ENCODE measurements at regions not wholly inside any gene's neighbourhood (a gene's known extent, or its start where the extent isn't known, plus 50 kb on each side); places are given as distances from the start of the nearest gene placed in this dataset.

- in situ Hi-C loops (cut with MboI; ENCODE audit: low sequenced_read_pairs): no loop called here
- Histone ChIP-seq H3K4me1 (no peaks in the 10 kb centered on the region), H3K27me3 (ENCODE audit: low read depth) (no peaks in the 10 kb centered on the region), H3K9me3 (no peaks in the 10 kb centered on the region), H3K36me3 (replicated peaks) (no peaks in the 10 kb centered on the region), H3K4me3 (no peak overlapping the region)
- DNase-seq (ENCODE audit: low spot score in 2 of 2): no peak
Observed at GRCh38 chr22:48173061-48173772, 1410.8 kb downstream of the TBC1D22A start.

- DNase-seq (ENCODE audit: low spot score in 2 of 2): no peak
- Histone ChIP-seq H3K27me3 (ENCODE audit: low read depth) (no peaks in the 10 kb centered on the region), H3K4me1 (no peaks in the 10 kb centered on the region), H3K36me3 (replicated peaks) (no peaks in the 10 kb centered on the region), H3K4me3 (no peak overlapping the region), H3K9me3 (no peaks in the 10 kb centered on the region)
- in situ Hi-C loops (cut with MboI; ENCODE audit: low sequenced_read_pairs): no loop called here
Observed at GRCh38 chr22:48171271-48171691, 1408.8 kb downstream of the TBC1D22A start.

GRCh38 chr22:48169227-48169626, 1406.8 kb downstream of the TBC1D22A start:
- DNase-seq (ENCODE audit: low spot score in 2 of 2): no peak
- no peaks in the 10 kb centered on the region for H3K4me1 ChIP-seq
- no peaks in the 10 kb centered on the region for H3K36me3 ChIP-seq (replicated peaks)
- H3K27me3 ChIP-seq (ENCODE audit: low read depth): no peaks in the 10 kb centered on the region
- H3K9me3 ChIP-seq: no peaks in the 10 kb centered on the region
- in situ Hi-C loops (cut with MboI; ENCODE audit: low sequenced_read_pairs): no loop called here
- H3K4me3 ChIP-seq: no peak overlapping the region

DNA sequence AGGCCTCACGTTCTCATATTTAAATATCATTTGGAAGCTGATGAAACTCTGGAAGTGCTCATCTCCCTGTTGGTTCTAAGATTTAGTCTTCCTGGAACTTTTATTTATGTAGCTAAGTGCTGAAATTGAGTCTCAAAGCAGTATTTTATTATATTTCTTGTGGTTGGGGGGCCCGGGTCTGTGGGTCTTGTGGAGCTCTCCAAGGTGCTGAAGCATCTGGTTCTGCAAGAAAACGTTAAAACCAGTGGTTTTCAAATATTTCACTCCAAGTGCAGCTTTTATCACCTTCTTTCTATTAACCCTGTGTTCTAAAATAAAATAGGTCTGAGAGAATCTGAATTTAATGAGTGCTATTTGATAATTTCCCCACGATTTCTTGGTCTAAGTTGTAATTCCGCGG, 1404.8 kb downstream of the TBC1D22A start:
- Histone ChIP-seq H3K27me3 (ENCODE audit: low read depth) (no peaks in the 10 kb centered on the region), H3K4me1 (no peaks in the 10 kb centered on the region), H3K36me3 (replicated peaks) (no peaks in the 10 kb centered on the region), H3K9me3 (no peaks in the 10 kb centered on the region), H3K4me3 (no peak overlapping the region)
- no peak for DNase-seq (ENCODE audit: low spot score in 2 of 2)
- in situ Hi-C loops (cut with MboI; ENCODE audit: low sequenced_read_pairs): no loop called here

GRCh38 chr22:48161298-48161697, 1398.8 kb downstream of the TBC1D22A start:
- Histone ChIP-seq H3K27me3 (ENCODE audit: low read depth) (no peaks in the 10 kb centered on the region), H3K9me3 (no peaks in the 10 kb centered on the region), H3K4me1 (no peaks in the 10 kb centered on the region), H3K4me3 (no peak overlapping the region), H3K36me3 (replicated peaks) (no peaks in the 10 kb centered on the region)
- in situ Hi-C loops (cut with MboI; ENCODE audit: low sequenced_read_pairs): no loop called here
- DNase-seq (ENCODE audit: low spot score in 2 of 2): no peak

DNA sequence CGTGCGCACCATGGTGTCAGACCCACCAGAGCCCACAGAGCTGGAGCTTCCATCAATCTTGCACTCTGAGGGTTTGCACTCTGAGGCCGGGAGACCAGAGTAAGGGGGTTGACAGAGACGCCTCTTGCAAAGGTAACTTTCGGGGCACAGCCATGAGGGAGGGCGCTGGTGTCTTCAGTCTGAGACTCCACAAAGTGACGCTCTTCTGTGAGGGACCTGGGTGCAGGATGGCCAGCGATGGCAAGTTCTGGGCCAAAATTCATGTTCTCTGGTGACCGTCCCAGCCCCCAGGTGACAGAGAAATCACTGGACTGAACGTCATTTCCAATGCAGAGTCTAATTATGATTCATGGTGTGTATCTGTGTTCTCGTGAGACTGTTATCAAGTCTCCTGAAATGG, 1395.2 kb downstream of the TBC1D22A start:
- H3K4me3 ChIP-seq: no peak overlapping the region
- no peaks in the 10 kb centered on the region for H3K9me3 ChIP-seq
- no peak for DNase-seq (ENCODE audit: low spot score in 2 of 2)
- no peaks in the 10 kb centered on the region for H3K36me3 ChIP-seq (replicated peaks)
- H3K4me1 ChIP-seq: no peaks in the 10 kb centered on the region
- no peaks in the 10 kb centered on the region for H3K27me3 ChIP-seq (ENCODE audit: low read depth)
- in situ Hi-C loops (cut with MboI; ENCODE audit: low sequenced_read_pairs): no loop called here

DNA sequence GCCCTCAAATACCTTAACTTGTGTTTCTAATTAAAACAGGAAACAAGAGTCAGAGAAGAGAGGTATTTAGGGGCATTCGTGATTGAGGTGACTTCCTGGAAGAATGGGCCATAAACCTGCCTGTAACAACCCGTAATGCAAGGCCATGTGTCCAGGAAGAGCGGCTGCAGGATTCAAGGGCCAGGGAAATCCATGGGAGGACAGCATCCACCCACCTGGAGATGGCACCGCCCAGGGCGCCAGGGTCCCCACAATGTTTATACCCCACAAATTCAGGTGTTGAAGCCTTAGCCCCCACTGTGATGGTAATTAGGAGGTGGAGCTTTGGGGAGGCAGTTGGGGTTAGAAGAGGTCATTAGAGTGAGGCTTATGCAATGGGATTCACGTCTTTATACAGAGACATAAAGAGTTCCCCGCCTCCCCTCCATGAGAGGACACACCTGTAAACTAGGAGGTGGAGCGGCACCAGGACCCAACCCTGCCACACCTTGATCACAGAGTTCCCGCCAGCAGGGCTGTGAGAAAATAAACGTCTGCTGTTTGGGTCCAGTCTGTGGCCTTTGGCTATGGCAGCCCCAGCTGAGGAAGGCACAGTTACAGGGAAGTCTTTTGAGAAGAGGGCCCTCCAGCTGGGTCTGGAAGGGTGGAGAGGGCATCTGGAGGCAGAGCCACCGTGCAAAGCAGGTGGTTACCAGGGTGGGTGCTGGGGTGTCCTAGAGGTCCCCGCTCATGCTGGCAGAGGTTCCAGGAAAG, 1394.3 kb downstream of the TBC1D22A start:
- no peaks in the 10 kb centered on the region for H3K27me3 ChIP-seq (ENCODE audit: low read depth)
- H3K36me3 ChIP-seq (replicated peaks): no peaks in the 10 kb centered on the region
- H3K4me1 ChIP-seq: no peaks in the 10 kb centered on the region
- no peak for DNase-seq (ENCODE audit: low spot score in 2 of 2)
- H3K9me3 ChIP-seq: no peaks in the 10 kb centered on the region
- in situ Hi-C loops (cut with MboI; ENCODE audit: low sequenced_read_pairs): no loop called here
- no peak overlapping the region for H3K4me3 ChIP-seq

DNA sequence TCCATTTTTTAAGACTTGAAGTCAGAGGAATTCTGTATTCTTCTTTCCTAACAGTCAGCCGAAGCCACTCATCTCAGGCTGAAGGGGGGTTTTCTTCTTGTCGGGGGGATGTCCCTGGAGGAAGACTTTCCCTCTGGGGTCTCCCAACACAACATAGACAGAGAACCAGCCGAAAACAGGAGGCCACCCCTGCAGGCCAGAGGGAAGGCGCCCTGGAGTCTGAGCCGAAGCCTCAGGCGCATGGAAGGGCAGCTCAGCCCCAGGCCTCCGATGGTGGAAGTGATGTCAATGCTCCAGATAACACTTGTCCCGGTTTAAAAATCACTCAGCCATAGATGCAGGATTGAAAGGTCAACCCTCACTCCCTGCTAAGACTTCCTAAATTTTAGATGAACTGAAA, 1393.0 kb downstream of the TBC1D22A start:
- Histone ChIP-seq H3K4me1 (no peaks in the 10 kb centered on the region), H3K4me3 (no peak overlapping the region), H3K36me3 (replicated peaks) (no peaks in the 10 kb centered on the region), H3K27me3 (ENCODE audit: low read depth) (no peaks in the 10 kb centered on the region), H3K9me3 (no peaks in the 10 kb centered on the region)
- DNase-seq (ENCODE audit: low spot score in 2 of 2): no peak
- in situ Hi-C loops (cut with MboI; ENCODE audit: low sequenced_read_pairs): no loop called here

GRCh38 chr22:48154943-48155240, 1392.4 kb downstream of the TBC1D22A start:
- no peaks in the 10 kb centered on the region for H3K9me3 ChIP-seq
- no peaks in the 10 kb centered on the region for H3K36me3 ChIP-seq (replicated peaks)
- H3K27me3 ChIP-seq (ENCODE audit: low read depth): no peaks in the 10 kb centered on the region
- no peak overlapping the region for H3K4me3 ChIP-seq
- H3K4me1 ChIP-seq: no peaks in the 10 kb centered on the region
- no peak for DNase-seq (ENCODE audit: low spot score in 2 of 2)
- in situ Hi-C loops (cut with MboI; ENCODE audit: low sequenced_read_pairs): no loop called here

- Histone ChIP-seq H3K4me1 (no peaks in the 10 kb centered on the region), H3K27me3 (ENCODE audit: low read depth) (no peaks in the 10 kb centered on the region), H3K9me3 (no peaks in the 10 kb centered on the region), H3K4me3 (no peak overlapping the region), H3K36me3 (replicated peaks) (no peaks in the 10 kb centered on the region)
- in situ Hi-C loops (cut with MboI; ENCODE audit: low sequenced_read_pairs): no loop called here
- no peak for DNase-seq (ENCODE audit: low spot score in 2 of 2)
Observed at GRCh38 chr22:48154169-48154942, 1391.9 kb downstream of the TBC1D22A start.

DNA sequence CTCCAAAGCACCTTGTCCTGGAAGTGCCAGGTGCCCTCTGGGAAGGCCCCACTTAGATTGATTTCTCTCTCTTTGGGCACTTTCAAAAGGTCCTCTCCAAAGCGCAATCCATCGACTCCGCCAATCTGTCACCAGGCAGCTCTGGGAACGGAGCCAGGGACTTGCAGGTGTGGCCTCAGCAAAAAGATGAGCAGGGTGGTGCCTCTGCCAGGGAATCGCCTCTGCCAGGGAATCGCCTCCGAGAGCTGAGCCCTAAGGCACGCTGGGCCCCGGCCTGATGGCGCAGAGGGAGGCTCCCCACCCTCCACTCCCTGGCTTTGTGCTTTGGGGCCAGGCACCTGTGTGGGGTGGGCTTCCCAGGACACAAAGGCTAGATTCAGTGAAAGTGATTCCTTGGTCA, 1391.3 kb downstream of the TBC1D22A start:
- in situ Hi-C loops (cut with MboI; ENCODE audit: low sequenced_read_pairs): no loop called here
- DNase-seq (ENCODE audit: low spot score in 2 of 2): no peak
- Histone ChIP-seq H3K4me1 (no peaks in the 10 kb centered on the region), H3K9me3 (no peaks in the 10 kb centered on the region), H3K36me3 (replicated peaks) (no peaks in the 10 kb centered on the region), H3K27me3 (ENCODE audit: low read depth) (no peaks in the 10 kb centered on the region), H3K4me3 (no peak overlapping the region)

DNA sequence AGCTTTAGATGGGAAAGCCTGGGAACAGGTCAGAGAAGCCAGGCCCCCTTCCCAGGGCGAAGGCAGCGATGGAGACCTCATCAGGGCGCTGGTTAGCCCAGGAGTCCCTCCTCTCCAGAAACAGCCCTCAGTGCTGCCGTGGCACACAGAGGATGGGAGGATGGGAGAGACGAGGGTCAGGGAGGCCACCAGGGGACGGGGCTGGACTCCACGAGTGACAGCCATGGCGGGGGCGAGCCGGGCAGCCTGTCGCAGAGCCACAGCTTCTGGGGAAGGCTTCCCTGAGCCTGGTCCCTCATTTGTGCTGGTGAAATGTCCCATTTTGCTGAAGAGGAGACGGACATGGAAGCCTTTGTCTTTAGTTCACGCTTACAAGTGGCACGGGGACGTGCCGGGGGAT, 1390.5 kb downstream of the TBC1D22A start:
- in situ Hi-C loops (cut with MboI; ENCODE audit: low sequenced_read_pairs): no loop called here
- H3K9me3 ChIP-seq: no peaks in the 10 kb centered on the region
- no peak overlapping the region for H3K4me3 ChIP-seq
- DNase-seq (ENCODE audit: low spot score in 2 of 2): no peak
- H3K27me3 ChIP-seq (ENCODE audit: low read depth): no peaks in the 10 kb centered on the region
- no peaks in the 10 kb centered on the region for H3K36me3 ChIP-seq (replicated peaks)
- no peaks in the 10 kb centered on the region for H3K4me1 ChIP-seq

GRCh38 chr22:48152164-48152775, 1389.8 kb downstream of the TBC1D22A start:
- Histone ChIP-seq H3K27me3 (ENCODE audit: low read depth) (no peaks in the 10 kb centered on the region), H3K4me3 (no peak overlapping the region), H3K9me3 (no peaks in the 10 kb centered on the region), H3K4me1 (no peaks in the 10 kb centered on the region), H3K36me3 (replicated peaks) (no peaks in the 10 kb centered on the region)
- in situ Hi-C loops (cut with MboI; ENCODE audit: low sequenced_read_pairs): no loop called here
- DNase-seq (ENCODE audit: low spot score in 2 of 2): no peak

GRCh38 chr22:48151641-48152040, 1389.2 kb downstream of the TBC1D22A start:
- in situ Hi-C loops (cut with MboI; ENCODE audit: low sequenced_read_pairs): no loop called here

More at GRCh38 chr22:48151641-48152040, 1389.2 kb downstream of the TBC1D22A start:
- no peak for DNase-seq (ENCODE audit: low spot score in 2 of 2)
- Histone ChIP-seq H3K4me3 (no peak overlapping the region), H3K9me3 (no peaks in the 10 kb centered on the region), H3K4me1 (no peaks in the 10 kb centered on the region), H3K27me3 (ENCODE audit: low read depth) (no peaks in the 10 kb centered on the region), H3K36me3 (replicated peaks) (no peaks in the 10 kb centered on the region)
